A673 (cell line): ENCODE measurements at regions not wholly inside any gene's neighbourhood (a gene's known extent, or its start where the extent isn't known, plus 50 kb on each side); places are given as distances from the start of the nearest gene placed in this dataset.

Experiments used
- EZH2 ChIP-seq: fragments of 200-600 bp; sonication (generic); IDR thresholded peaks from 2 replicates; pipeline ENCODE4 v1.6.1; 2017; ENCODE audit warnings: borderline replicate concordance, low read depth, mild to moderate bottlenecking, mixed read lengths, antibody characterized with exemption, low read length; ENCODE audit not compliant: poor library complexity, severe bottlenecking
- TF ChIP-seq, protein P1 (sequence below): fragments of 300-800, 200-600 bp; sonication (generic); conservative IDR thresholded peaks from 2 replicates; pipeline ENCODE4 v1.5.1; 2017; ENCODE audit warnings: low read depth, mild to moderate bottlenecking, antibody characterized with exemption, low read length, moderate library complexity, mixed read lengths

DNA sequence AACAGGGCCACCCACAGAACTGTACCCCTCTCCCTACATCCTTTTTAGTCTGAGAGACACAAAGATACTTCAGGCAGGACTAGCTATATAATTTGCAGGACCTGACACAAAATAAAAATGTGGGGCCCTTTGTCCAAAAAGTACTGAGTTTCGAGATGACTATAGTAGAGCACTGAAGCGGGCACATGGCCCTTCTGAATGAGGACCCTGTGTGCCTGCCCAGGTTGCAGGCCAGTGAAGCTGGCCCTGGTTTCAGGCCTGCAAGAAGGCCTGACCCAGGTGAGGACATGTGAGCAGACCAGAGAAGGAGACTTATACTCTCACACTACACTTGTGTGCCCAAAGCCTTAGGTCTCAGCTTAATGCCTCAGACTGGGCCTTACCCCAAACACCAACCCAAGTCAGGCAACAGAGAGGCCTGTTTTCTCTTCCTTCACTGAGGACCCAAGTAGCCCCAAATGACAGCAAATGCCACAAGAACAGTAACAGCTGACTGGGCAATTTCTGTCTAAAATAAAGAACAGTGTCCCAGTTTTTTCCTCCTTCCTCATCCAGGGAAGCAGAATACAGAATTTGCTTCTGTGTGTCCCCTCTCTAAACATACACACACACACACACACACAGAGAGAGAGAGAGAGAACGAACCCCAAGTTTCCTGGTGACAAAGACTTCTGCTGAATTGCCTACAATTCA is 100.9 kb upstream of the ARHGEF3 start:
- TF ChIP-seq, protein P1, sequence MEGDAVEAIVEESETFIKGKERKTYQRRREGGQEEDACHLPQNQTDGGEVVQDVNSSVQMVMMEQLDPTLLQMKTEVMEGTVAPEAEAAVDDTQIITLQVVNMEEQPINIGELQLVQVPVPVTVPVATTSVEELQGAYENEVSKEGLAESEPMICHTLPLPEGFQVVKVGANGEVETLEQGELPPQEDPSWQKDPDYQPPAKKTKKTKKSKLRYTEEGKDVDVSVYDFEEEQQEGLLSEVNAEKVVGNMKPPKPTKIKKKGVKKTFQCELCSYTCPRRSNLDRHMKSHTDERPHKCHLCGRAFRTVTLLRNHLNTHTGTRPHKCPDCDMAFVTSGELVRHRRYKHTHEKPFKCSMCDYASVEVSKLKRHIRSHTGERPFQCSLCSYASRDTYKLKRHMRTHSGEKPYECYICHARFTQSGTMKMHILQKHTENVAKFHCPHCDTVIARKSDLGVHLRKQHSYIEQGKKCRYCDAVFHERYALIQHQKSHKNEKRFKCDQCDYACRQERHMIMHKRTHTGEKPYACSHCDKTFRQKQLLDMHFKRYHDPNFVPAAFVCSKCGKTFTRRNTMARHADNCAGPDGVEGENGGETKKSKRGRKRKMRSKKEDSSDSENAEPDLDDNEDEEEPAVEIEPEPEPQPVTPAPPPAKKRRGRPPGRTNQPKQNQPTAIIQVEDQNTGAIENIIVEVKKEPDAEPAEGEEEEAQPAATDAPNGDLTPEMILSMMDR = no peak
- no peak for TF ChIP-seq EZH2
